CD4-positive, CD25-positive, alpha-beta regulatory T cell (primary cell): ENCODE measurements at regions not wholly inside any gene's neighbourhood (a gene's known extent, or its start where the extent isn't known, plus 50 kb on each side); places are given as distances from the start of the nearest gene placed in this dataset.

Experiments
- ATAC-seq, 2 donors: fragments of 150-1000 bp; cut with Tn5 transposase; one replicate each; pipeline ENCODE4 v1.10.0; 2021; ENCODE audit warnings: low read depth in 2 of 2, moderate number of reproducible peaks in 2 of 2, moderate library complexity in 1 of 2
- DNase-seq, 3 donors: peaks; one replicate each; pipeline versions ENCODE4 v3.0.0 to v3.0.0-alpha.2; 2012 to 2022; ENCODE audit warnings: mixed read lengths in 1 of 3
- H3K27ac ChIP-seq: one replicate; pipeline ENCODE4 v1.7.0; 2013; ENCODE audit warnings: mild to moderate bottlenecking, low read length; ENCODE audit not compliant: insufficient read depth, poor library complexity, severe bottlenecking
- H3K27me3 ChIP-seq: one replicate; pipeline ENCODE4 v1.7.0; 2013; ENCODE audit warnings: low read length; ENCODE audit not compliant: control insufficient read depth, insufficient read depth
- H3K36me3 ChIP-seq: one replicate; pipeline ENCODE4 v1.7.0; 2013; ENCODE audit warnings: mild to moderate bottlenecking, low read length, moderate library complexity; ENCODE audit not compliant: control insufficient read depth, insufficient read depth
- H3K4me1 ChIP-seq: 2 replicates; pipeline ENCODE4 v1.7.0; 2013; ENCODE audit warnings: mild to moderate bottlenecking, low read length; ENCODE audit not compliant: insufficient read depth, control insufficient read depth, poor library complexity, severe bottlenecking
- H3K4me3 ChIP-seq: one replicate; pipeline ENCODE4 v1.7.0; 2013; ENCODE audit warnings: low read depth, mild to moderate bottlenecking, low read length, moderate library complexity
- H3K9me3 ChIP-seq, 2 experiments: 1 replicate in 1 of 2; 2 replicates in 1 of 2; pipeline ENCODE4 v1.7.0; 2013; ENCODE audit warnings: low read length in 2 of 2, mild to moderate bottlenecking in 1 of 2, moderate library complexity in 1 of 2; ENCODE audit not compliant: control insufficient read depth in 2 of 2
- H3K27ac Mint-ChIP-seq, 3 donors: one replicate each; pipeline ENCODE4 v1.8.0; 2020 to 2022; ENCODE audit warnings: mild to moderate bottlenecking in 3 of 3, mixed read lengths in 3 of 3, moderate library complexity in 2 of 3
- H3K27me3 Mint-ChIP-seq: one replicate; pipeline ENCODE4 v1.8.0; 2022; ENCODE audit warnings: mild to moderate bottlenecking, mixed read lengths
- H3K36me3 Mint-ChIP-seq: one replicate; pipeline ENCODE4 v1.8.0; 2020; ENCODE audit warnings: mixed read lengths
- H3K4me1 Mint-ChIP-seq, 4 donors: one replicate each; pipeline ENCODE4 v1.8.0; 2020 to 2022; ENCODE audit warnings: mixed read lengths in 4 of 4, mild to moderate bottlenecking in 1 of 4
- H3K4me3 Mint-ChIP-seq, 4 donors: one replicate each; pipeline ENCODE4 v1.8.0; 2020 to 2022; ENCODE audit warnings: mild to moderate bottlenecking in 4 of 4, mixed read lengths in 4 of 4, moderate library complexity in 3 of 4
- H3K9me3 Mint-ChIP-seq, 7 donors: one replicate each; pipeline ENCODE4 v1.8.0; 2020 to 2022; ENCODE audit warnings: mixed read lengths in 7 of 7, mild to moderate bottlenecking in 3 of 7, moderate library complexity in 2 of 7

- no peaks in the 10 kb centered on the region for H3K4me1 Mint-ChIP-seq
- Histone ChIP-seq H3K4me3 (no peak overlapping the region), H3K27me3 (no peaks in the 10 kb centered on the region), H3K27ac (no peak overlapping the region), H3K4me1 (no peaks in the 10 kb centered on the region), H3K9me3 (peaks cover 0 to 13% of the 10 kb centered on the region in 2 experiments), H3K36me3 (no peaks in the 10 kb centered on the region)
- no peaks in the 10 kb centered on the region for H3K27me3 Mint-ChIP-seq
- no peaks in the 10 kb centered on the region for H3K36me3 Mint-ChIP-seq
- no peak for DNase-seq
- H3K9me3 Mint-ChIP-seq: peaks cover 0 to 32% (median 4%) of the 10 kb centered on the region in 7 donors
- no peak for ATAC-seq
- no peak overlapping the region for H3K4me3 Mint-ChIP-seq
- H3K27ac Mint-ChIP-seq: no peak overlapping the region
These were observed 878.4 kb upstream of the FRG1 start for GRCh38 chr4:189062047-189062820.

- DNase-seq (no peak), ATAC-seq (no peak)
- Mint-ChIP-seq H3K4me3 (no peak overlapping the region), H3K27me3 (no peaks in the 10 kb centered on the region), H3K36me3 (no peaks in the 10 kb centered on the region), H3K9me3 (peaks cover 0 to 26% (median 8%) of the 10 kb centered on the region in 7 donors), H3K4me1 (no peaks in the 10 kb centered on the region), H3K27ac (no peak overlapping the region)
- Histone ChIP-seq H3K4me3 (no peak overlapping the region), H3K27ac (no peak overlapping the region), H3K9me3 (no peaks in the 10 kb centered on the region), H3K4me1 (no peaks in the 10 kb centered on the region), H3K27me3 (no peaks in the 10 kb centered on the region), H3K36me3 (no peaks in the 10 kb centered on the region)
These were observed 870.9 kb upstream of the FRG1 start for GRCh38 chr4:189069772-189070171.

GRCh38 chr4:189071241-189071640 lies 869.4 kb upstream of the FRG1 start:
- Mint-ChIP-seq H3K4me3 (no peak overlapping the region), H3K4me1 (no peaks in the 10 kb centered on the region), H3K9me3 (peaks cover 0 to 25% (median 8%) of the 10 kb centered on the region in 7 donors), H3K27me3 (no peaks in the 10 kb centered on the region), H3K36me3 (no peaks in the 10 kb centered on the region), H3K27ac (no peak overlapping the region)
- ATAC-seq (no peak), DNase-seq (no peak)
- H3K36me3 ChIP-seq: no peaks in the 10 kb centered on the region
- no peak overlapping the region for H3K4me3 ChIP-seq
- no peaks in the 10 kb centered on the region for H3K4me1 ChIP-seq
- no peak overlapping the region for H3K27ac ChIP-seq
- H3K27me3 ChIP-seq: no peaks in the 10 kb centered on the region
- H3K9me3 ChIP-seq: no peaks in the 10 kb centered on the region

- H3K4me1 Mint-ChIP-seq: no peaks in the 10 kb centered on the region
- Histone ChIP-seq H3K27ac (no peak overlapping the region), H3K36me3 (no peaks in the 10 kb centered on the region), H3K4me1 (no peaks in the 10 kb centered on the region), H3K4me3 (no peak overlapping the region), H3K27me3 (no peaks in the 10 kb centered on the region), H3K9me3 (no peaks in the 10 kb centered on the region)
- peaks cover 0 to 25% (median 7%) of the 10 kb centered on the region in 7 donors for H3K9me3 Mint-ChIP-seq
- no peak overlapping the region for H3K27ac Mint-ChIP-seq
- no peak for DNase-seq
- no peak for ATAC-seq
- no peak overlapping the region for H3K4me3 Mint-ChIP-seq
- no peaks in the 10 kb centered on the region for H3K27me3 Mint-ChIP-seq
- H3K36me3 Mint-ChIP-seq: no peaks in the 10 kb centered on the region
These were observed 866.9 kb upstream of the FRG1 start for GRCh38 chr4:189073739-189074138.

- H3K36me3 Mint-ChIP-seq: no peaks in the 10 kb centered on the region
- ATAC-seq: no peak
- H3K9me3 Mint-ChIP-seq: peaks cover 0 to 14% (median 6%) of the 10 kb centered on the region in 7 donors
These were observed 858.8 kb upstream of the FRG1 start for GRCh38 chr4:189081826-189082225.

GRCh38 chr4:189083769-189084168 lies 856.9 kb upstream of the FRG1 start:
- ATAC-seq: no peak

More at GRCh38 chr4:189081826-189082225, 858.8 kb upstream of the FRG1 start:
- peaks cover 0 to 7% of the 10 kb centered on the region in 2 experiments for H3K9me3 ChIP-seq
- H3K4me1 ChIP-seq: no peaks in the 10 kb centered on the region
- Mint-ChIP-seq H3K27ac (no peak overlapping the region), H3K4me1 (no peaks in the 10 kb centered on the region), H3K27me3 (no peaks in the 10 kb centered on the region), H3K4me3 (no peak overlapping the region)
- no peaks in the 10 kb centered on the region for H3K27me3 ChIP-seq
- H3K27ac ChIP-seq: no peak overlapping the region
- no peaks in the 10 kb centered on the region for H3K36me3 ChIP-seq
- no peak overlapping the region for H3K4me3 ChIP-seq
- no peak for DNase-seq

GRCh38 chr4:189084671-189085070 lies 856.0 kb upstream of the FRG1 start:
- H3K9me3 Mint-ChIP-seq: peaks cover 0 to 14% (median 6%) of the 10 kb centered on the region in 7 donors

More at GRCh38 chr4:189083769-189084168, 856.9 kb upstream of the FRG1 start:
- no peak overlapping the region for H3K4me3 Mint-ChIP-seq
- no peaks in the 10 kb centered on the region for H3K27me3 ChIP-seq
- H3K4me1 ChIP-seq: no peaks in the 10 kb centered on the region
- H3K27ac Mint-ChIP-seq: no peak overlapping the region
- H3K9me3 Mint-ChIP-seq: peaks cover 0 to 14% (median 6%) of the 10 kb centered on the region in 7 donors
- H3K27ac ChIP-seq: no peak overlapping the region
- DNase-seq: no peak
- no peaks in the 10 kb centered on the region for H3K36me3 ChIP-seq
- H3K36me3 Mint-ChIP-seq: no peaks in the 10 kb centered on the region
- H3K4me3 ChIP-seq: no peak overlapping the region
- H3K27me3 Mint-ChIP-seq: no peaks in the 10 kb centered on the region
- peaks cover 0 to 7% of the 10 kb centered on the region in 2 experiments for H3K9me3 ChIP-seq
- H3K4me1 Mint-ChIP-seq: no peaks in the 10 kb centered on the region

GRCh38 chr4:189087971-189088370 lies 852.7 kb upstream of the FRG1 start:
- H3K36me3 ChIP-seq: no peaks in the 10 kb centered on the region
- no peaks in the 10 kb centered on the region for H3K27me3 ChIP-seq

More at GRCh38 chr4:189084671-189085070, 856.0 kb upstream of the FRG1 start:
- DNase-seq: no peak
- H3K27me3 ChIP-seq: no peaks in the 10 kb centered on the region
- Mint-ChIP-seq H3K27me3 (no peaks in the 10 kb centered on the region), H3K36me3 (no peaks in the 10 kb centered on the region), H3K4me1 (no peaks in the 10 kb centered on the region), H3K4me3 (no peak overlapping the region), H3K27ac (no peak overlapping the region)
- H3K9me3 ChIP-seq: peaks cover 0 to 7% of the 10 kb centered on the region in 2 experiments
- no peaks in the 10 kb centered on the region for H3K36me3 ChIP-seq
- no peak for ATAC-seq
- no peak overlapping the region for H3K4me3 ChIP-seq
- H3K4me1 ChIP-seq: no peaks in the 10 kb centered on the region
- H3K27ac ChIP-seq: no peak overlapping the region

More at GRCh38 chr4:189087971-189088370, 852.7 kb upstream of the FRG1 start:
- H3K4me1 Mint-ChIP-seq: no peaks in the 10 kb centered on the region
- H3K4me1 ChIP-seq: no peaks in the 10 kb centered on the region
- peaks cover 0 to 7% of the 10 kb centered on the region in 2 experiments for H3K9me3 ChIP-seq
- peaks cover 0 to 18% (median 5%) of the 10 kb centered on the region in 7 donors for H3K9me3 Mint-ChIP-seq
- ATAC-seq (no peak), DNase-seq (no peak)
- no peak overlapping the region for H3K27ac Mint-ChIP-seq
- H3K27me3 Mint-ChIP-seq: no peaks in the 10 kb centered on the region
- no peak overlapping the region for H3K4me3 Mint-ChIP-seq
- no peaks in the 10 kb centered on the region for H3K36me3 Mint-ChIP-seq
- no peak overlapping the region for H3K27ac ChIP-seq
- no peak overlapping the region for H3K4me3 ChIP-seq
